ENCODE measurements at regions not wholly inside any gene's neighbourhood (a gene's known extent, or its start where the extent isn't known, plus 50 kb on each side); places are given as distances from the start of the nearest gene placed in this dataset.

DNA sequence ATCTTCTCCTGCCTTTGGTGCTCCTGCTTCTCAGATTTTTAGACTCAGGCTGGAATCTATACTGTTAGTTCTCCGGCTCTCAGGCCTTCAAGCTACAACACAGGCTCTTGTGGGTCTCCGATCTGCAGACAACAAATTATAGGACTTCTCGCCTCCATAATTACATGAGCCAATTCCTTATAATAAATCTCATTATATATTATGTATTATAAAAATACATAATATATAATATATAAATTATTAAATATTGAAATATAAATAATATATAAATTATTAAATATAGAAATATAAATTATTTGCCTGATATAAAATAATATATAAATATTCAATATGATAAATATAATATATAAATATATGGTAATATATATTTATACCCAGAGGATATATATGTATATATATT is 1214.0 kb downstream of the ROBO2 start:
- TF ChIP-seq, protein P1, sequence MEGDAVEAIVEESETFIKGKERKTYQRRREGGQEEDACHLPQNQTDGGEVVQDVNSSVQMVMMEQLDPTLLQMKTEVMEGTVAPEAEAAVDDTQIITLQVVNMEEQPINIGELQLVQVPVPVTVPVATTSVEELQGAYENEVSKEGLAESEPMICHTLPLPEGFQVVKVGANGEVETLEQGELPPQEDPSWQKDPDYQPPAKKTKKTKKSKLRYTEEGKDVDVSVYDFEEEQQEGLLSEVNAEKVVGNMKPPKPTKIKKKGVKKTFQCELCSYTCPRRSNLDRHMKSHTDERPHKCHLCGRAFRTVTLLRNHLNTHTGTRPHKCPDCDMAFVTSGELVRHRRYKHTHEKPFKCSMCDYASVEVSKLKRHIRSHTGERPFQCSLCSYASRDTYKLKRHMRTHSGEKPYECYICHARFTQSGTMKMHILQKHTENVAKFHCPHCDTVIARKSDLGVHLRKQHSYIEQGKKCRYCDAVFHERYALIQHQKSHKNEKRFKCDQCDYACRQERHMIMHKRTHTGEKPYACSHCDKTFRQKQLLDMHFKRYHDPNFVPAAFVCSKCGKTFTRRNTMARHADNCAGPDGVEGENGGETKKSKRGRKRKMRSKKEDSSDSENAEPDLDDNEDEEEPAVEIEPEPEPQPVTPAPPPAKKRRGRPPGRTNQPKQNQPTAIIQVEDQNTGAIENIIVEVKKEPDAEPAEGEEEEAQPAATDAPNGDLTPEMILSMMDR (IDR thresholded peaks at IDR 0.05): no peak
- no peak for TF ChIP-seq POLR2A (IDR thresholded peaks at IDR 0.05)

Data from adrenal gland (tissue), 5 donors.